NOMO-1 treated with dmso at 0.1 percent for 144 hours (cell line): ENCODE measurements at regions not wholly inside any gene's neighbourhood (a gene's known extent, or its start where the extent isn't known, plus 50 kb on each side); places are given as distances from the start of the nearest gene placed in this dataset.

Source experiments
- DNase-seq: peaks from one replicate; lab custom pipeline; 2025; ENCODE audit not compliant: unreplicated experiment; lab: John Stamatoyannopoulos, UW

DNA sequence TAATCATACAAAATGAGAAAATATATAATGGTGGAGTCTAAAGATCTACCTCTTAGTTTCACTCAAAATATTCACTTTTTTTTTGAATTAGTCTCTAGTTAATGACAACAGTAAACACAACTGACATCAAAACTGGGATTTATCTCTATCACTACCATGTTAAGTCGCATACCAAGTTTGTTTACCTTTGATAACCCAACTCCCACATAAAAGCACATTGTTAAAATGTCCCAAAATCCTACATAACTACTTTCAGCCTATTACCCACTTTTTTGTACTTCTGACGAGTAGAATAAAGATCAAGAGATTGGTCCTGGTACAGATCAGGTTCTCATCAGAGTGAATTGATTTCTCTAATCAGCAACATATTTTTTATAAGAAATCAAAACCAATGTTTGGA lies 518.5 kb downstream of the EPHA3 start:
- no peak for DNase-seq

GRCh38 chr3:89628856-89629670 lies 521.6 kb downstream of the EPHA3 start:
- no peak for DNase-seq

DNA sequence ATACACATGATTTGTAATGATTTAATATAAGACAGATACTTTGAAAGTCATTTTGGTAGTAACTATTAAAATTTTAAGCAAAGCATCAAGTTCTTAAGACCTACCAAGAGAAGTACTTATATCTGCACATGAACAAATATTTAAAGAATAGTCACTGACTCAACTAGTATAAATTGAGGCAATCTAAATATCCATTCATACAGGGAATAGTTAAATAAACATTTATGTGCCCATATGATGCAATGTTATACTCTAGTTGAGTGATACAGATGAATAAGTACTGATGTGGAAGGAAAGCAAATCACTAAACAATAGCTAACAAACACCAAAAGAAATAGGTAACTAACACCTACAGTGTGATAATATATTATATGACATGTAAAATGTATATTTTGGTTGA lies 527.7 kb downstream of the EPHA3 start:
- DNase-seq = no peak

GRCh38 chr3:89644716-89645115 lies 537.3 kb downstream of the EPHA3 start:
- DNase-seq = no peak

DNA sequence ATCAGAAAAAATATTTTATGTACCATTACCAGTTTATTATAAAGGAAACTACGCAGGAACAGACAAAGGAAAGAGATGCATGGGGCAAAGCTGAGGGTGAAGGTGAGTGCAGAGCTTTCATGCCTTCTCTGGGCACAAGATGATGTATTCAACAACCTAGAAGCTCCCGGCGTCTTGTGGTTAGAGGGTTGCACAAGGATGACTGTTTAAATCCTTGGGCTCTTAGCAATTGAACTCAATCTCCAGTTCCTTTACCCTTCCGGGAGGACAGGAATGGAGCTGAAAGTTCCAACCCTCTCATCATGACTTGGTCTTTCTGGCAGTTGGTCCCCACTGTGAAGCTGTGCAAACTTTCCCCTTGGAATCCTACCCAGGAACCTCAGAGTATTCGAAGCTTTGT lies 542.0 kb downstream of the EPHA3 start:
- DNase-seq = no peak

- DNase-seq = no peak
Observed at GRCh38 chr3:89654031-89654430, 546.6 kb downstream of the EPHA3 start.

GRCh38 chr3:89656388-89656787 lies 549.0 kb downstream of the EPHA3 start:
- DNase-seq = no peak

DNA sequence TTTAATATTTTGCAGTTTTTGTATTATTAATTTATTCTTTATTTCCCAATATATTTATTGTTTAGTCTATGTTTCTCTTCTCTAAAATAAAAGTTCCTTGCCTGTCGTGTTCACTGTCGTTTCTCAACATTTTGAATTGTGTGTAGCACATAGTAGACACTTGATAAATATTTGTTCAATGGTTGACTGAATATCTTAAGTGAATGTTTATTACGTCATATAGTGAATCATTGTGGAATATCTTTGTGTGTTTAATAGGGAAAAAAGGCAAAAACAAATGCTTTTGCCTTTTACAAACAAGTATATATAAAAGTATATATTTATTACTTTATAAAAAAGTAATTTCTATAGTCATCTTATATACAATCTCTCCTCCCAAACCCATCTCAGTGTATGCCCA lies 572.3 kb downstream of the EPHA3 start:
- DNase-seq = no peak

GRCh38 chr3:89682556-89682955 lies 575.1 kb downstream of the EPHA3 start:
- no peak for DNase-seq

GRCh38 chr3:89685731-89686130 lies 578.3 kb downstream of the EPHA3 start:
- DNase-seq = no peak

DNA sequence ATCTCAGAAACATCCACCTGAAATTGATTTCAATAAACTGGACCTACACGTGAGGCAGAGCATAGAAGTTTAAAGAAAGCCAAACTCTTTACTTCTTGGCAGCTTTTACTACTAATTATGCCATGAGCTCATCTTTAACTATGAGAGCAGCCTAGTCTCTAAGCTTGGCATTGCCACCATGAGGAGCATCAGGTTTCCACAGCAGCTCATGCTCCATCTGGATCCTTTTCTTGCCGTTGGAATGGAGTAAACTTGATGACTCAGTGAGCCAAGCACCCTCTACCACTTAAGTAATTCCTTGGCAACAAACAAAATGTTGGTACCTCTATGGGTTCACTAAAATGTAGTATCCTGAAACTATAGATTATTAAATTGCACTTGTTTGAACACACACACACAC lies 583.2 kb downstream of the EPHA3 start:
- no peak for DNase-seq

DNA sequence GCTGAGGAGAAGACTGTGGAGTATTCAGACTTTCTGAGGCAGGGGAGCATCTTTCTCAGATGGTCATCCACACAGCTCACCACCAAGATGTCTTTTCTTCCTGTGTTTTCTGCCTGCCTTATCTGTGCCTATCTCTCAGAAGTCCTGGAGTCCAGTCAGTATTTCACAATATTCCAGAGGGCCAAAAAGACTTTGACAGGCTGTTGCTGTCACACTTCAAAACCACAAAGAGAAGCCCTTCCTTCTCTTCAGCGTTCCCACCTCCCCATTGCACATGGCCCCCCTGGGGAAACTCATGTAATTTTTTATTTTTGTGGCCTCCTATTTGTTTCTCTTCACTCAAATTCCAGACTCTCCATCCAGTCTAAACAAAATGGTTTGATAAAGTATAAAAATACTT lies 585.2 kb downstream of the EPHA3 start:
- DNase-seq = no peak

- DNase-seq = no peak
Observed at GRCh38 chr3:89697321-89697916, 590.0 kb downstream of the EPHA3 start.

GRCh38 chr3:89698208-89698830 lies 590.9 kb downstream of the EPHA3 start:
- no peak for DNase-seq

- DNase-seq = no peak
Observed at GRCh38 chr3:89699229-89699628, 591.8 kb downstream of the EPHA3 start.

DNA sequence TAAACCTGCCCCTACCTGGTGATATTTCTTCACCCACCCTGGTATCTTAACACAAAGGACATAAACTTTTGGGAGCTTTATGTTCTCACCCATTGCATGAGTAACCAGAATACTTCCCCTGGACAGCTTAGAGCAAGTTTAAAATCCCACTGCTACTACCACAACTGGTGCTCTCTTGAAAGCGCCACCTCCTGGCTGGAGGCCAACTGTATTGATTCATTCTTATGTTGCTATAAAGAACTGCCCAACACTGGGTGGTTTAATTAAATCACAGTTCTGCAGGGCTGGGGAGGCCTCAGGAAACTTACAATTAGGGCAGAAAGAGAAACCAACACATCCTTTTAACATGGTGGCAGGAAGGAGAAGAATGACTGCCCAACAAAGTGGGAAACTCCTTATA lies 592.4 kb downstream of the EPHA3 start:
- DNase-seq = no peak

DNA sequence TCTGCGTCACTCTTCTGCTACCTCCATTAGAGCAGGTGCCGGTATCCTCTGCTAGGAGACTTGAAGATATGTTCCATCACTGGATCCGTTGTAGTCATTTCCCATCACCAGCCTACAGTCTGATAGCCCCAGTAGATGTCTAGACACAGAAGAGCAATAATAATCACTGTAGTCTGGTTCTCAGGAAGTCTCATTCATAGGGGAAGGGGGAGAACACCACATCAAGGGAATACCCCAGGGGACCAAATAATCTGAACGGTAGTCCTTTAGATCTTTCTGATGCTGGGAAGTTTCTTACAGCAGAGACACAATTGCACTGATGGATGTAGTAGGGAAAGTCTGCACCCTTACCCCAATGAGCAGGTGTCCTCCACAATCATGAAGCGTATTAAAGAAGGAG lies 595.0 kb downstream of the EPHA3 start:
- no peak for DNase-seq

DNA sequence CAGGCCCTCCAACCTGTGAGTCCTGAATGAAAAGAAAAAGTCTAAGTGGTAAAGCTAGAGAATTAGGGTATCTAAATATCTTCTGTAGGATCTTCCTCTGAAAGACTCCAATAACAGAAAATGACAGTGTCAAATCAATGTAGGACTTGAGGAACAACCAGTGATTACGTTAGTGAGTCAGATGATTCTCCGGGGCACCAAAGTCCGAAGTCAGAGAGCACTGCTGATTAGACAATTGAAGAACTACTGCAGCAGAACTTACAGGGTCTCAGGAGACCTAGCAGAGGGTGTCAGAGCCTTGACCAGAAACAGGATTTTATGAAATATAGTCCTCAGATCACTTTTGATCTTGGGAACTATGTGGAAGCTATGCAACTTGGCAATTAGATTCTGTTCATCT lies 605.8 kb downstream of the EPHA3 start:
- no peak for DNase-seq

DNA sequence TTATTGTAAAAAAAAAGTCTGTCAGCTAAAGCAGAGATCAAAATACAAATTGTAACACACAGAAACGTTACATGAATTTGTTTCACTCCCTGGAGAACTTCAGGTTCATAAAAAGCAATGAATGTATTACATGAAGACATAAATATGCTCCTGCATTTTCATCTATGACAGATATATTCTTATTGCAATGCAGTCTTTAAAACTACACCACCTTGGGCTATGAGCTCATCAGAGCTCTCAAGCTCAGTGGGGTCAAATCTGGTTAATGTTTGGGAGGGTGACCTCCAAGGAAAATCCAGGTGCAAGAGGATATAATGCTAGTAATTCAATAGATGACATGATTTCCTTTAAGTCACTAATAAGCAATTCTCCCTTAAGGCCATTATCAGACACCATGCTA lies 606.8 kb downstream of the EPHA3 start:
- no peak for DNase-seq

GRCh38 chr3:89740080-89740880 lies 632.9 kb downstream of the EPHA3 start:
- no peak for DNase-seq

DNA sequence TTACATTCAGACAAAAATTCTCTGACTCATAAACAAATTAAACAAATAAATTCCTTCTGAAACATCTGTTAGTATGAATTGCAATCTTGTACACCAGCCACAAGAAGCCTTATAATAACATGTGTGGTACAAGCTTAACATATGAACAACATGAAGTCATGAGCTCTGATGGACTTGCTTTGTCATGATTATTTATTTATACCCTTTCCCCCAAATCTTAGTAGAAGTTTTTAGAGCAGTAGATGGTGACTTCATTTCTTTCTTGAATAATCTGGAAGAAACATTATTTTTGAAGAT lies 633.4 kb downstream of the EPHA3 start:
- no peak for DNase-seq

DNA sequence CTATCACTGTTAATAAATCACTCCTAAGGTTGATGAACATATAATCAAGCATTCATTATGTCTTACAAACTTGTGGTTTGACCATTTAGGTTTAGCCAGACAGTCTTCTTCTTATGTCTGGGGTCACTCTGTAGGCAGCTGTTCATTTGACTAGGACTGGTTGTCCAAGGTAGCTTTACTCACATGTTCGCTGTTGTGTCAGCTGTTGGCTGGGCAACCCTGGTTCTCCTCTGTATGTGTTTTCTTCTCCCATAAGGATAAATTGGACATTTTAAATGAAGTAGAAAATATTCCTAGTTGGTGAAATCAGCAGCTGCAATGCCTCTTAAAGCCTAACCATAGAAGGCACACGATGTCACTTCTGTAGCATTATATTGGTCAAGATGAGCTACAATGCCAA lies 635.1 kb downstream of the EPHA3 start:
- no peak for DNase-seq
